Neuronal stem cell (in vitro differentiated cells): ENCODE measurements at regions not wholly inside any gene's neighbourhood (a gene's known extent, or its start where the extent isn't known, plus 50 kb on each side); places are given as distances from the start of the nearest gene placed in this dataset.

Experiments
- DNase-seq: peaks from one replicate; pipeline ENCODE4 v3.0.0-alpha.2; 2013; ENCODE audit warnings: low spot score
- H2AFZ ChIP-seq: one replicate; pipeline ENCODE4 v1.6.1; 2013; ENCODE audit warnings: mild to moderate bottlenecking, low read length, inconsistent platforms
- H2AK5ac ChIP-seq: 2 replicates; pipeline ENCODE4 v1.6.1; 2013; ENCODE audit warnings: low read depth, mild to moderate bottlenecking, inconsistent platforms, low read length, moderate library complexity, mixed read lengths
- H2BK120ac ChIP-seq: 2 replicates; pipeline ENCODE4 v1.6.1; 2013; ENCODE audit warnings: low read depth, mild to moderate bottlenecking, inconsistent platforms, low read length, moderate library complexity, mixed read lengths
- H2BK12ac ChIP-seq: one replicate; pipeline ENCODE4 v1.6.1; 2013; ENCODE audit warnings: low read length, inconsistent platforms
- H2BK15ac ChIP-seq: 2 replicates; pipeline ENCODE4 v1.6.1; 2013; ENCODE audit warnings: mild to moderate bottlenecking, low read length, inconsistent platforms, mixed read lengths
- H2BK5ac ChIP-seq: one replicate; pipeline ENCODE4 v1.6.1; 2013; ENCODE audit warnings: inconsistent platforms, mild to moderate bottlenecking, low read length, moderate library complexity
- H3K14ac ChIP-seq: one replicate; pipeline ENCODE4 v1.6.1; 2013; ENCODE audit warnings: low read length, inconsistent platforms
- H3K18ac ChIP-seq: 2 replicates; pipeline ENCODE4 v1.6.1; 2013; ENCODE audit warnings: low read length, inconsistent platforms
- H3K23ac ChIP-seq: 2 replicates; pipeline ENCODE4 v1.6.1; 2013; ENCODE audit warnings: low read depth, mild to moderate bottlenecking, mixed read lengths, low read length, inconsistent platforms; ENCODE audit not compliant: poor library complexity
- H3K27ac ChIP-seq: replicated peaks from 3 replicates; pipeline ENCODE4 v1.5.1; 2013; ENCODE audit warnings: low read length, inconsistent platforms
- H3K27me3 ChIP-seq, 3 experiments: 2 replicates each; pipeline ENCODE4 v1.6.1; 2013; ENCODE audit warnings: low read length in 3 of 3, mild to moderate bottlenecking in 2 of 3, inconsistent platforms in 1 of 3, low read depth in 1 of 3, mixed read lengths in 1 of 3, moderate library complexity in 1 of 3; ENCODE audit not compliant: control insufficient read depth in 3 of 3, insufficient read depth in 3 of 3
- H3K36me3 ChIP-seq, 2 donors: replicated peaks in 1 of 2; 2 replicates each; pipeline ENCODE4 v1.6.1; 2013; ENCODE audit warnings: low read length in 2 of 2; ENCODE audit not compliant: control insufficient read depth in 2 of 2, insufficient read depth in 2 of 2
- H3K4ac ChIP-seq: 2 replicates; pipeline ENCODE4 v1.6.1; 2013; ENCODE audit warnings: inconsistent platforms, mild to moderate bottlenecking, low read length, moderate library complexity
- H3K4me1 ChIP-seq, 2 donors: 1 replicate in 1 of 2; 2 replicates in 1 of 2; pipeline ENCODE4 v1.6.1; 2013; ENCODE audit warnings: low read length in 2 of 2, low read depth in 1 of 2; ENCODE audit not compliant: control insufficient read depth in 2 of 2, insufficient read depth in 1 of 2
- H3K4me2 ChIP-seq: one replicate; pipeline ENCODE4 v1.6.1; 2013; ENCODE audit warnings: mild to moderate bottlenecking, low read length, inconsistent platforms; ENCODE audit not compliant: insufficient read depth, poor library complexity, severe bottlenecking
- H3K4me3 ChIP-seq, 2 donors: 2 replicates each; pipeline ENCODE4 v1.5.1; 2013; ENCODE audit warnings: low read length in 2 of 2, mild to moderate bottlenecking in 2 of 2, inconsistent platforms in 1 of 2, moderate library complexity in 1 of 2
- H3K79me1 ChIP-seq: one replicate; pipeline ENCODE4 v1.6.1; 2013; ENCODE audit warnings: low read depth, mild to moderate bottlenecking, inconsistent platforms, low read length, moderate library complexity
- H3K9ac ChIP-seq: one replicate; pipeline ENCODE4 v1.6.1; 2013; ENCODE audit warnings: mild to moderate bottlenecking, low read depth, low read length, inconsistent platforms; ENCODE audit not compliant: poor library complexity
- H3K9me3 ChIP-seq, 2 donors: replicated peaks in 1 of 2; 2 replicates each; pipeline versions ENCODE3 to v1.6.1; 2013; ENCODE audit warnings: low read length in 2 of 2, mild to moderate bottlenecking in 2 of 2, inconsistent platforms in 1 of 2, low read depth in 1 of 2, mixed read lengths in 1 of 2, moderate library complexity in 1 of 2; ENCODE audit not compliant: control insufficient read depth in 2 of 2, insufficient read depth in 1 of 2
- H4K8ac ChIP-seq: one replicate; pipeline ENCODE4 v1.6.1; 2013; ENCODE audit warnings: low read depth, mild to moderate bottlenecking, inconsistent platforms, low read length, moderate library complexity
- H4K91ac ChIP-seq: one replicate; pipeline ENCODE4 v1.6.1; 2013; ENCODE audit warnings: low read length, low read depth, mild to moderate bottlenecking, inconsistent platforms; ENCODE audit not compliant: poor library complexity
- WGBS, 2 donors: extraction: QIAGEN DNeasy Blood & Tissue Kit; methylation state at CpG; one replicate each; pipeline ENCODE4 v1.1.7; 2013; ENCODE audit warnings: missing lambda C conversion rate in 2 of 2, mixed read lengths in 1 of 2; ENCODE audit not compliant: insufficient read length in 2 of 2, insufficient replicate concordance in 1 of 2; ENCODE audit errors: extremely low coverage in 2 of 2; 5-methylcytosine and 5-hydroxymethylcytosine counted together

GRCh38 chr13:65154661-65155447, 2075.3 kb downstream of the PCDH9 start:
- H3K4me1 ChIP-seq, result no peaks in the 10 kb centered on the region
- no CpG with 5 or more reads among the region's 5 CpGs for WGBS, 2 donors

DNA sequence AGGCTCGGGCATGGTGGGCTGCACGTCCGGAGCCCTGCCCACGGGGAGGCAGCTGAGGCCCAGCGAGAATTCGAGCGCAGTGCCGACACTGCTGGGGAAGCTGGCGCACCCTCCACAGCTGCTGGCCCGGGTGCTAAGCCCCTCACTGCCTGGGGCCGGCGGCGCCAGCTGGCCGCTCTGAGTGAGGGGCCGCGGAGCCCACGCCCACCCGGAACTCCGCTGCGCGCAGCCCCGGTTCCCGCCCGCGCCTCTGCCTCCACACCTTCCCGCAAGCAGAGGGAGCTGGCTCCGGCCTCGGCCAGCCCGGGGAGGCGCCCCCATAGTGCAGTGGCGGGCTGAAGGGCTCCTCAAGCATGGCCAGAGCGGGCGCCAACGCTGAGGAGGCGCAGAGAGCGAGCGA, 2080.4 kb downstream of the PCDH9 start:
- no peak overlapping the region for H3K4ac ChIP-seq
- H3K79me1 ChIP-seq, result no peaks in the 10 kb centered on the region
- H3K9me3 ChIP-seq, result no peaks in the 10 kb centered on the region
- no peak overlapping the region for H3K9ac ChIP-seq
- H2AK5ac ChIP-seq, result no peak overlapping the region
- no peak overlapping the region for H3K27ac ChIP-seq
- no peaks in the 10 kb centered on the region for H3K4me1 ChIP-seq
- H2AFZ ChIP-seq, result peak overlapping the region; percentile 35
- no peak overlapping the region for H3K23ac ChIP-seq
- no CpG with 5 or more reads among the region's 37 CpGs for WGBS, 2 donors
- no peak overlapping the region for H2BK12ac ChIP-seq
- no peaks in the 10 kb centered on the region for H3K27me3 ChIP-seq
- H2BK15ac ChIP-seq, result no peak overlapping the region
- H3K18ac ChIP-seq, result no peak overlapping the region
- H3K36me3 ChIP-seq, result no peaks in the 10 kb centered on the region
- H4K8ac ChIP-seq, result peak overlapping the region; percentile 43
- no peak overlapping the region for H2BK120ac ChIP-seq
- H2BK5ac ChIP-seq, result no peak overlapping the region
- no peak overlapping the region for H3K4me3 ChIP-seq
- no peak for DNase-seq
- no peak overlapping the region for H3K4me2 ChIP-seq
- H4K91ac ChIP-seq, result no peak overlapping the region
- H3K14ac ChIP-seq, result peak overlapping the region; percentile 21

More at GRCh38 chr13:65154661-65155447, 2075.3 kb downstream of the PCDH9 start:
- H3K27me3 ChIP-seq, result no peaks in the 10 kb centered on the region
- H3K4ac ChIP-seq, result no peak overlapping the region
- no peak overlapping the region for H4K8ac ChIP-seq
- no peak overlapping the region for H2BK120ac ChIP-seq
- H2BK12ac ChIP-seq, result no peak overlapping the region
- no peak overlapping the region for H4K91ac ChIP-seq
- no peak overlapping the region for H2BK5ac ChIP-seq
- DNase-seq, result no peak
- no peak overlapping the region for H3K4me2 ChIP-seq
- no peak overlapping the region for H3K9ac ChIP-seq
- no peak overlapping the region for H3K14ac ChIP-seq
- no peak overlapping the region for H3K4me3 ChIP-seq
- no peak overlapping the region for H3K23ac ChIP-seq
- no peak overlapping the region for H2BK15ac ChIP-seq
- H2AK5ac ChIP-seq, result no peak overlapping the region
- no peaks in the 10 kb centered on the region for H3K79me1 ChIP-seq
- H3K9me3 ChIP-seq, result no peaks in the 10 kb centered on the region
- H3K18ac ChIP-seq, result no peak overlapping the region
- no peak overlapping the region for H3K27ac ChIP-seq
- no peaks in the 10 kb centered on the region for H3K36me3 ChIP-seq
- peak overlapping the region; percentile 57 for H2AFZ ChIP-seq

GRCh38 chr13:65143920-65144319, 2086.2 kb downstream of the PCDH9 start:
- Histone ChIP-seq H3K79me1 (no peaks in the 10 kb centered on the region), H4K91ac (no peak overlapping the region), H3K36me3 (no peaks in the 10 kb centered on the region), H3K4me1 (no peaks in the 10 kb centered on the region), H3K9me3 (no peaks in the 10 kb centered on the region), H3K4ac (no peak overlapping the region), H3K14ac (no peak overlapping the region), H3K4me3 (no peak overlapping the region), H2BK5ac (no peak overlapping the region), H3K18ac (no peak overlapping the region), H2BK120ac (no peak overlapping the region), H4K8ac (no peak overlapping the region), H3K23ac (no peak overlapping the region), H3K4me2 (no peak overlapping the region), H2AFZ (no peak overlapping the region), H3K27me3 (no peaks in the 10 kb centered on the region), H3K27ac (no peak overlapping the region), H2BK15ac (no peak overlapping the region), H2BK12ac (no peak overlapping the region), H2AK5ac (no peak overlapping the region), H3K9ac (no peak overlapping the region)
- WGBS, 2 donors, result no CpG with 5 or more reads among the region's 3 CpGs
- DNase-seq, result no peak

DNA sequence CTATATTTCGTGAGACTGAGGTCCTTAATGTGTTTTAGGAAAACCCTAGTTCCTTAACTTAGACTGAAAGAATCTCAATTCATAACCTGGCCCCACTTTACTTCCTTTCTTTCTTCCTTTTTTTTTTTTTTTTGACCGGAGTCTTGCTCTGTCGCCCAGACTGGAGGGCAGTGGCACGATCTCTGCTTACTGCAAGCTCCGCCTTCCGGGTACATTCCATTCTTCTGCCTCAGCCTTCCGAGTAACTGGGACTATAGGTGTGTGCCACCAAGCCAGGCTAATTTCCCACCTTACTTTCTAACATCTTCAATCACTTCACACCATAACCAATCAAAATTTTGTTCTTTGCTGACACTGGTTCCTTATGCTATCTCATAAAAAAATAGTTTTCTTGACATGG, 2097.0 kb downstream of the PCDH9 start:
- no peak overlapping the region for H2AK5ac ChIP-seq
- no peak for DNase-seq
- no peak overlapping the region for H4K91ac ChIP-seq
- H2BK12ac ChIP-seq, result no peak overlapping the region
- H3K4me3 ChIP-seq, result no peak overlapping the region
- no peak overlapping the region for H3K23ac ChIP-seq
- H3K27ac ChIP-seq, result no peak overlapping the region
- H2BK120ac ChIP-seq, result no peak overlapping the region
- no peak overlapping the region for H3K4me2 ChIP-seq
- no peaks in the 10 kb centered on the region for H3K9me3 ChIP-seq
- H2AFZ ChIP-seq, result no peak overlapping the region
- no peak overlapping the region for H4K8ac ChIP-seq
- no peaks in the 10 kb centered on the region for H3K4me1 ChIP-seq
- no peak overlapping the region for H3K9ac ChIP-seq
- H2BK15ac ChIP-seq, result no peak overlapping the region
- H3K18ac ChIP-seq, result no peak overlapping the region
- no peaks in the 10 kb centered on the region for H3K79me1 ChIP-seq
- no peak overlapping the region for H3K4ac ChIP-seq
- no peak overlapping the region for H3K14ac ChIP-seq
- no peaks in the 10 kb centered on the region for H3K36me3 ChIP-seq
- no peaks in the 10 kb centered on the region for H3K27me3 ChIP-seq
- WGBS, 2 donors, result no CpG with 5 or more reads among the region's 7 CpGs
- no peak overlapping the region for H2BK5ac ChIP-seq
